GM13977 (cell line): ENCODE measurements at regions not wholly inside any gene's neighbourhood (a gene's known extent, or its start where the extent isn't known, plus 50 kb on each side); places are given as distances from the start of the nearest gene placed in this dataset.
A peak's percentile ranks its signal among the peaks of the same experiment; 100 is the strongest.

Experiments
- DNase-seq: peaks from one replicate; pipeline ENCODE4 v3.0.0; 2012; ENCODE audit warnings: low spot score
- CTCF ChIP-seq: IDR thresholded peaks from 2 replicates; pipeline ENCODE4 v1.5.1; 2012; ENCODE audit warnings: mild to moderate bottlenecking, control low read depth; ENCODE audit not compliant: insufficient read depth; ENCODE audit errors: extremely low read depth, missing control alignments
- in situ Hi-C: fragments of 300-500 bp; cut with MboI; formaldehyde crosslinking; loops from one replicate; pipeline ENCODE4 v1.12.0; 2022; ENCODE audit warnings: low sequenced_read_pairs, low pct_unique_long_range_greater_than_20kb, mixed read lengths, inconsistent platforms; ENCODE audit not compliant: unreplicated experiment

DNA sequence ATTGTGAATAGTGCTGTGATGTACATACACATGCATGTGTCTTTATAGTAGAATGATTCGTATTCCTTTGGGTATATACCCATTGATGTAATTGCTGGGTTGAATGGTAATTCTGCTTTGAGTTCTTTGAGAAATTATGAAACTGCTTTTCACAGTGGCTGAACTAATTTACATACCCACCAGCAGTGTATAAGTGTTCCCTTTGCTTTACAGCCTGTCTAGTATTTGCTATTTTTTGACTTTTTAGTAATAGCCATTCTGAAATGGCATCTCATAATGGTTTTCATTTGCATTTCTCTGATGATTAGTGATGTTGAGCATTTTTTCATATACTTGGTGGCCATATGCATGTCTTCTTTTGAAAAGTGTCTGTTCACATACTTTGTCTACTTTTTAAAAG is 54.5 kb upstream of the FAM78B start:
- in situ Hi-C loops = no loop called here
- DNase-seq = no peak
- no peak for TF ChIP-seq CTCF

DNA sequence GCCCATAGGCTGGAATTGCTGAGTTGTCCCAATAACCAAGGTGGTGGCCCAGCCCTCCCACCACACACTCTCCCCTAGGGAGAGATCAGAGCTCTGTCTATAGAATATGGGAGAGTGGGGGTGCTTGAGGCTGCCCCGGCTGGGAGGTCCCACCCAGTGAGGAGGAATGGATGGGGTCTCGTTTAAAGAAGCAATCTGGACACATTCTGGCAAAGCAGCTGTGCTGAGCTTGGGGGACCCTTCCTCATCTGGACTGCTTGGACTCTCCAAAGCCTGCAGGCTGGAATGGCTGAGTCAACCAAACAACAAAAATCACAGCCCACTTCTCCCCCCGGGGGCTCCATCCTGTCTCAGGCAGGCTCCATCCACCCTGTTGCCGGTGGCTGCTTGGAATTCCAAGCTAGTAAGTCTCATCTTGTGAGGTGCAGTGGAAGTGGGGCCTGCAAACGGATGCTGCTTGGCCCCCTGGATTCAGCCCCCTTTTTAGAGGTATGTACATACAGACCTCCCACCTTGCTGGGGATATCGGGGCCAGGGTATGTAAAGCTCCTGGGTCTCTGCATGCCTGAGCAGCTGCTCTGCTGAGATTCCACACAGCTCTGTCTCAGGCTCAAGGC is 67.1 kb upstream of the FAM78B start:
- no peak for TF ChIP-seq CTCF
- no peak for DNase-seq
- in situ Hi-C loops = no loop called here

- in situ Hi-C loops = no loop called here
- no peak for DNase-seq
- no peak for TF ChIP-seq CTCF
Measured at GRCh38 chr1:166235728-166236127, 68.9 kb upstream of the FAM78B start.

GRCh38 chr1:166237675-166238074 is 70.9 kb upstream of the FAM78B start:
- no peak for TF ChIP-seq CTCF
- in situ Hi-C loops = no loop called here
- no peak for DNase-seq

DNA sequence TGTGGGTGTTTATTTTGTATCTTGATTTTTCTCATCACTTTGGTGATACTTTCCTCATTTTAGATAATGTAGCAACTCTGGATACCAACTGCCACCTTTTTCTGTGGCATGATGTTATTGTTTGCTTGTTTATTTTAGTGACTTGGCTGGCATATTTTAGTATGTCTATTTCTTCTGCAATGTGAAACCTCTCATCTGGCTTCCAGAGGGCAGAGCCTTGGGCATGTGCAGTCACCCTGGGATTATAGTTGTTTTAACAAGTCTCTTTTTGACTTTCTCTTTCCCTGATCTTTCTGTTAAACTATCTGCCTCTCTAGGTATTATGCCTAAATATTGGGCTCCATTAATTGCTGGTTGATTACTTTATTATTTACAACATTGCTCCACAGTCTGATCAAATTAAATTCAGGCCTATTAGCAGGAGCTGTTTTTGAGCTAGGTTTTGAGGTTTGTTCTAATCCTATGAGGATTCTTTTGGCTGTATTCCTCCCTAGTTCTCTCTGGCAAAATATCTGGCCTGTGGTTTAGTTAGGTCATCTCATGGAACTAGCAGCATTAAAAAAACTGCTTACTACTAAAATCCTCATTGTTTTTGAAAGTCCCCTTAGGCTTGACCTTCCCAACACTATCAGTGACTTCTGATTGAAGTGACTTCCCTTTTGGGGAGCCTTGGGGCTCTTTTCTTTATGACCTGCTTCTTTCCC is 86.4 kb upstream of the FAM78B start:
- in situ Hi-C loops = no loop called here
- TF ChIP-seq CTCF = no peak
- DNase-seq = no peak

GRCh38 chr1:166258017-166258416 is 91.2 kb upstream of the FAM78B start:
- TF ChIP-seq CTCF = peak; percentile 21
- in situ Hi-C loops = no loop called here
- DNase-seq = no peak
